Activated CD4-positive, alpha-beta T cell treated with anti-CD3 and anti-CD28 coated beads for 36 hours (primary cell): ENCODE measurements at regions not wholly inside any gene's neighbourhood (a gene's known extent, or its start where the extent isn't known, plus 50 kb on each side); places are given as distances from the start of the nearest gene placed in this dataset.

ENCODE experiments used
- ATAC-seq: fragments of 200-7000 bp; cut with Tn5 transposase; one replicate; pipeline ENCODE4 v1.10.0; 2021; ENCODE audit warnings: mild to moderate bottlenecking, moderate library complexity
- CTCF ChIA-PET: fragments of 350-600 bp; sonication (Branson Sonifier 250); formaldehyde crosslinking; loops from one replicate; lab custom pipeline; 2021; ENCODE audit warnings: antibody characterized with exemption; lab: Charles Lee
- POLR2A ChIA-PET: fragments of 350-600 bp; sonication (Branson Sonifier 250); formaldehyde crosslinking; loops from one replicate; lab custom pipeline; 2021; ENCODE audit warnings: antibody characterized with exemption, inconsistent platforms; lab: Charles Lee
- DNase-seq: peaks from one replicate; pipeline ENCODE4 v3.0.0-alpha.2; 2020
- H3K27ac Mint-ChIP-seq: one replicate; pipeline ENCODE4 v1.8.0; 2021; ENCODE audit warnings: mixed read lengths
- H3K27me3 Mint-ChIP-seq: one replicate; pipeline ENCODE4 v1.8.0; 2021; ENCODE audit warnings: mixed read lengths
- H3K36me3 Mint-ChIP-seq: one replicate; pipeline ENCODE4 v1.8.0; 2021; ENCODE audit warnings: low read depth, mixed read lengths
- H3K4me1 Mint-ChIP-seq: one replicate; pipeline ENCODE4 v1.8.0; 2021; ENCODE audit warnings: mixed read lengths
- H3K4me3 Mint-ChIP-seq: one replicate; pipeline ENCODE4 v1.8.0; 2021; ENCODE audit warnings: mild to moderate bottlenecking, moderate library complexity, mixed read lengths
- H3K9me3 Mint-ChIP-seq: one replicate; pipeline ENCODE4 v1.8.0; 2021; ENCODE audit warnings: low read depth, mixed read lengths
- intact Hi-C, 2 experiments: fragments of 100-400 bp; cut with DNase I in 1 of 2; cut with micrococcal nuclease in 1 of 2; formaldehyde crosslinking; loops; one replicate each; pipeline versions ENCODE4 v1.14.2 to v1.15.1; 2022 to 2024; cut with DNase I, micrococcal nuclease

GRCh38 chr2:146949400-146949799 lies 895.4 kb upstream of the ACVR2A start:
- Mint-ChIP-seq H3K9me3 (no peaks in the 10 kb centered on the region), H3K27ac (no peak overlapping the region), H3K4me3 (no peak overlapping the region), H3K4me1 (no peaks in the 10 kb centered on the region), H3K36me3 (no peaks in the 10 kb centered on the region), H3K27me3 (no peaks in the 10 kb centered on the region)
- DNase-seq, result no peak
- ChIA-PET CTCF (no interaction called here), POLR2A (no interaction called here)
- intact Hi-C loops, result no loop called here
- ATAC-seq, result no peak

- CTCF ChIA-PET, result no interaction called here
- Mint-ChIP-seq H3K27ac (no peak overlapping the region), H3K9me3 (no peaks in the 10 kb centered on the region), H3K36me3 (no peaks in the 10 kb centered on the region), H3K4me3 (no peak overlapping the region), H3K4me1 (no peaks in the 10 kb centered on the region), H3K27me3 (no peaks in the 10 kb centered on the region)
- POLR2A ChIA-PET, result no interaction called here
- DNase-seq (no peak), ATAC-seq (no peak)
- intact Hi-C loops, result no loop called here
Measured at GRCh38 chr2:146944601-146945000, 900.2 kb upstream of the ACVR2A start.

- CTCF ChIA-PET, result interaction anchor here (1.1 kb wide), 1 partner anchor 16 kb away, joined by 3 read pairs; no protein-coding TSS in a partner anchor
- Mint-ChIP-seq H3K4me1 (no peaks in the 10 kb centered on the region), H3K9me3 (no peaks in the 10 kb centered on the region), H3K4me3 (no peak overlapping the region), H3K27ac (no peak overlapping the region), H3K36me3 (no peaks in the 10 kb centered on the region), H3K27me3 (peaks cover 2% of the 10 kb centered on the region)
- DNase-seq (no peak), ATAC-seq (no peak)
- intact Hi-C loops, result no loop called here
- POLR2A ChIA-PET, result no interaction called here
Measured at GRCh38 chr2:146939991-146940685, 904.7 kb upstream of the ACVR2A start.

GRCh38 chr2:146934921-146935320 lies 909.9 kb upstream of the ACVR2A start:
- H3K4me3 Mint-ChIP-seq, result no peak overlapping the region
- POLR2A ChIA-PET, result no interaction called here
- CTCF ChIA-PET, result no interaction called here

GRCh38 chr2:146931109-146931508 lies 913.7 kb upstream of the ACVR2A start:
- no peak for DNase-seq
- ATAC-seq, result no peak
- H3K27ac Mint-ChIP-seq, result no peak overlapping the region
- no peaks in the 10 kb centered on the region for H3K36me3 Mint-ChIP-seq
- intact Hi-C loops, result no loop called here
- H3K4me1 Mint-ChIP-seq, result no peaks in the 10 kb centered on the region
- CTCF ChIA-PET, result no interaction called here
- H3K27me3 Mint-ChIP-seq, result no peaks in the 10 kb centered on the region
- peaks cover 11% of the 10 kb centered on the region for H3K9me3 Mint-ChIP-seq
- POLR2A ChIA-PET, result no interaction called here
- H3K4me3 Mint-ChIP-seq, result no peak overlapping the region

More at GRCh38 chr2:146934921-146935320, 909.9 kb upstream of the ACVR2A start:
- Mint-ChIP-seq H3K27me3 (peaks cover 2% of the 10 kb centered on the region), H3K27ac (no peak overlapping the region), H3K4me1 (no peaks in the 10 kb centered on the region), H3K9me3 (peaks cover 11% of the 10 kb centered on the region), H3K36me3 (no peaks in the 10 kb centered on the region)
- DNase-seq (no peak), ATAC-seq (no peak)
- intact Hi-C loops, result no loop called here

- Mint-ChIP-seq H3K27ac (no peak overlapping the region), H3K27me3 (peaks cover 2% of the 10 kb centered on the region), H3K9me3 (no peaks in the 10 kb centered on the region), H3K4me1 (no peaks in the 10 kb centered on the region), H3K36me3 (no peaks in the 10 kb centered on the region), H3K4me3 (no peak overlapping the region)
- intact Hi-C loops, result no loop called here
- CTCF ChIA-PET, result interaction anchor here (0.7 kb wide), 1 partner anchor 118 kb away, joined by 5 read pairs; no protein-coding TSS in a partner anchor
- ATAC-seq, result no peak
- POLR2A ChIA-PET, result no interaction called here
- DNase-seq, result peak; percentile 17
Measured at GRCh38 chr2:146927080-146927711, 917.6 kb upstream of the ACVR2A start.

GRCh38 chr2:146918280-146918679 lies 926.5 kb upstream of the ACVR2A start:
- Mint-ChIP-seq H3K4me1 (no peaks in the 10 kb centered on the region), H3K36me3 (no peaks in the 10 kb centered on the region), H3K9me3 (no peaks in the 10 kb centered on the region), H3K4me3 (no peak overlapping the region), H3K27ac (no peak overlapping the region), H3K27me3 (no peaks in the 10 kb centered on the region)
- ChIA-PET CTCF (no interaction called here), POLR2A (no interaction called here)
- DNase-seq, result no peak
- ATAC-seq, result no peak
- intact Hi-C loops, result no loop called here

GRCh38 chr2:146917431-146918042 lies 927.3 kb upstream of the ACVR2A start:
- Mint-ChIP-seq H3K36me3 (no peaks in the 10 kb centered on the region), H3K27me3 (no peaks in the 10 kb centered on the region), H3K27ac (no peak overlapping the region), H3K4me1 (no peaks in the 10 kb centered on the region), H3K4me3 (no peak overlapping the region), H3K9me3 (no peaks in the 10 kb centered on the region)
- no peak for DNase-seq
- no peak for ATAC-seq
- CTCF ChIA-PET, result no interaction called here
- POLR2A ChIA-PET, result no interaction called here
- intact Hi-C loops, result no loop called here

GRCh38 chr2:146916914-146917313 lies 927.9 kb upstream of the ACVR2A start:
- no peak for ATAC-seq
- POLR2A ChIA-PET, result no interaction called here
- Mint-ChIP-seq H3K9me3 (no peaks in the 10 kb centered on the region), H3K4me3 (no peak overlapping the region), H3K27me3 (no peaks in the 10 kb centered on the region), H3K27ac (no peak overlapping the region), H3K36me3 (no peaks in the 10 kb centered on the region), H3K4me1 (no peaks in the 10 kb centered on the region)
- CTCF ChIA-PET, result no interaction called here
- intact Hi-C loops, result no loop called here
- DNase-seq, result no peak

GRCh38 chr2:146913476-146913875 lies 931.4 kb upstream of the ACVR2A start:
- ATAC-seq (no peak), DNase-seq (no peak)
- Mint-ChIP-seq H3K36me3 (no peaks in the 10 kb centered on the region), H3K27me3 (no peaks in the 10 kb centered on the region), H3K9me3 (peaks cover 2% of the 10 kb centered on the region), H3K27ac (no peak overlapping the region), H3K4me1 (no peaks in the 10 kb centered on the region), H3K4me3 (no peak overlapping the region)
- intact Hi-C loops, result no loop called here
- CTCF ChIA-PET, result interaction anchor here (0.7 to 1.1 kb wide), 2 partner anchors 13 to 140 kb away, joined by 3 to 5 read pairs; no protein-coding TSS in a partner anchor
- POLR2A ChIA-PET, result no interaction called here

GRCh38 chr2:146912536-146912935 lies 932.3 kb upstream of the ACVR2A start:
- ChIA-PET POLR2A (no interaction called here), CTCF (interaction anchor here (0.6 to 1.1 kb wide), 2 partner anchors 14 to 466 kb away, joined by 3 read pairs; no protein-coding TSS in a partner anchor)
- Mint-ChIP-seq H3K4me3 (no peak overlapping the region), H3K27me3 (no peaks in the 10 kb centered on the region), H3K4me1 (no peaks in the 10 kb centered on the region), H3K9me3 (peaks cover 2% of the 10 kb centered on the region), H3K36me3 (no peaks in the 10 kb centered on the region), H3K27ac (no peak overlapping the region)
- ATAC-seq (no peak), DNase-seq (no peak)
- intact Hi-C loops, result no loop called here

- H3K27ac Mint-ChIP-seq, result no peak overlapping the region
- ChIA-PET CTCF (no interaction called here), POLR2A (no interaction called here)
- ATAC-seq (no peak), DNase-seq (no peak)
- H3K9me3 Mint-ChIP-seq, result peaks cover 2% of the 10 kb centered on the region
- no peaks in the 10 kb centered on the region for H3K4me1 Mint-ChIP-seq
- intact Hi-C loops, result no loop called here
- H3K36me3 Mint-ChIP-seq, result no peaks in the 10 kb centered on the region
- no peak overlapping the region for H3K4me3 Mint-ChIP-seq
- no peaks in the 10 kb centered on the region for H3K27me3 Mint-ChIP-seq
Measured at GRCh38 chr2:146908776-146909175, 936.1 kb upstream of the ACVR2A start.
